ENCODE measurements at regions not wholly inside any gene's neighbourhood (a gene's known extent, or its start where the extent isn't known, plus 50 kb on each side); places are given as distances from the start of the nearest gene placed in this dataset.

DNA sequence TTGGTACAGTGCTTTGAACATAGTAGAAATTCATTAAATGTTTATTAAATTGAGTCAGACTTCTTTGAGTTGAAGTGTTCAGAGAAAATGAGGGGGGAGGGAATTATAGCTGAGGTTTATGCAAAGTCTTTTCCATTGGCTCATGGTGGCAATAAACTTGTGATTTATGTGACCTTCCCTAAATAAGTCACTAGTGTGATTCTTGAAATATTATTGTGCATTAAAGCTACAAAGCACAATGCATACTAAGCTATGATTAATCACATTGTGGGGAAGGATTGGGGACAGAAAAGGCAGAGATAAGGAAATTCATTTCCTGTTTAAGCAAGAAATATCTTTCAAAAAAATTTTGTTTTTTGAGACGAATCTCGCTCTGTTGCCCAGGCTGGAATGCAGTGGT is 877.5 kb downstream of the TFAP2A start:
- TF ChIP-seq, protein P1, sequence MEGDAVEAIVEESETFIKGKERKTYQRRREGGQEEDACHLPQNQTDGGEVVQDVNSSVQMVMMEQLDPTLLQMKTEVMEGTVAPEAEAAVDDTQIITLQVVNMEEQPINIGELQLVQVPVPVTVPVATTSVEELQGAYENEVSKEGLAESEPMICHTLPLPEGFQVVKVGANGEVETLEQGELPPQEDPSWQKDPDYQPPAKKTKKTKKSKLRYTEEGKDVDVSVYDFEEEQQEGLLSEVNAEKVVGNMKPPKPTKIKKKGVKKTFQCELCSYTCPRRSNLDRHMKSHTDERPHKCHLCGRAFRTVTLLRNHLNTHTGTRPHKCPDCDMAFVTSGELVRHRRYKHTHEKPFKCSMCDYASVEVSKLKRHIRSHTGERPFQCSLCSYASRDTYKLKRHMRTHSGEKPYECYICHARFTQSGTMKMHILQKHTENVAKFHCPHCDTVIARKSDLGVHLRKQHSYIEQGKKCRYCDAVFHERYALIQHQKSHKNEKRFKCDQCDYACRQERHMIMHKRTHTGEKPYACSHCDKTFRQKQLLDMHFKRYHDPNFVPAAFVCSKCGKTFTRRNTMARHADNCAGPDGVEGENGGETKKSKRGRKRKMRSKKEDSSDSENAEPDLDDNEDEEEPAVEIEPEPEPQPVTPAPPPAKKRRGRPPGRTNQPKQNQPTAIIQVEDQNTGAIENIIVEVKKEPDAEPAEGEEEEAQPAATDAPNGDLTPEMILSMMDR (IDR thresholded peaks at IDR 0.05), result no peak

DNA sequence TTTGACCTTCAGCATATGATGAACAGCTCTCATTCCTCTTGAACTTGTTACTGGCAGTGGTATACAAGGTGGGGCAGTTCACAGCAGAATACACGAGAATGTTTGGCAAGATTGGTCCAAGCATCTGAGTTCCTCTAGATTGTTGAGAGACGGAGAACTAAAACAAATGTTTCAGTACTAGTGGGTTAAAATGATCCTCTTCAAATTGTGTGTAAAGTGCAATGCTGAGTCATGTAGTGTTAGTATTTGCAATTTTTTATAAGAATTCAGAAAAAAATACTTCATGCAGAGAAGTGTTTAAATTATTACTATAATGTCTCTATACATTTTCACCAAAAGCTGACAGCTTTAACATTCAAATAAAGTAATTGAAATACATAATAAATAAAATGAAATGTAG is 879.8 kb downstream of the TFAP2A start:
- ATAC-seq (no peak), DNase-seq (no peak)
- Histone ChIP-seq H3K4me1 (no peaks in the 10 kb centered on the region), H3K27me3 (no peaks in the 10 kb centered on the region), H3K27ac (no peak overlapping the region), H3K4me3 (no peak overlapping the region), H3K36me3 (no peaks in the 10 kb centered on the region), H3K9me3 (no peaks in the 10 kb centered on the region)
- intact Hi-C loops (cut with DNase I), result no loop called here
- TF ChIP-seq, protein P1 (IDR thresholded peaks at IDR 0.05), result no peak

More for the DNA sequence above, 877.5 kb downstream of the TFAP2A start:
- DNase-seq (no peak), ATAC-seq (no peak)
- intact Hi-C loops (cut with DNase I), result no loop called here
- Histone ChIP-seq H3K4me1 (no peaks in the 10 kb centered on the region), H3K4me3 (no peak overlapping the region), H3K27me3 (peaks cover 1% of the 10 kb centered on the region), H3K9me3 (no peaks in the 10 kb centered on the region), H3K27ac (no peak overlapping the region), H3K36me3 (no peaks in the 10 kb centered on the region)

- no peak for DNase-seq
- Histone ChIP-seq H3K4me3 (no peak overlapping the region), H3K36me3 (no peaks in the 10 kb centered on the region), H3K9me3 (no peaks in the 10 kb centered on the region), H3K4me1 (no peaks in the 10 kb centered on the region), H3K27me3 (no peaks in the 10 kb centered on the region), H3K27ac (no peak overlapping the region)
- no peak for ATAC-seq
- intact Hi-C loops (cut with DNase I), result no loop called here
- TF ChIP-seq, protein P1 (IDR thresholded peaks at IDR 0.05), result no peak
Measured at GRCh38 chr6:9532621-9533557, 882.0 kb downstream of the TFAP2A start.

DNA sequence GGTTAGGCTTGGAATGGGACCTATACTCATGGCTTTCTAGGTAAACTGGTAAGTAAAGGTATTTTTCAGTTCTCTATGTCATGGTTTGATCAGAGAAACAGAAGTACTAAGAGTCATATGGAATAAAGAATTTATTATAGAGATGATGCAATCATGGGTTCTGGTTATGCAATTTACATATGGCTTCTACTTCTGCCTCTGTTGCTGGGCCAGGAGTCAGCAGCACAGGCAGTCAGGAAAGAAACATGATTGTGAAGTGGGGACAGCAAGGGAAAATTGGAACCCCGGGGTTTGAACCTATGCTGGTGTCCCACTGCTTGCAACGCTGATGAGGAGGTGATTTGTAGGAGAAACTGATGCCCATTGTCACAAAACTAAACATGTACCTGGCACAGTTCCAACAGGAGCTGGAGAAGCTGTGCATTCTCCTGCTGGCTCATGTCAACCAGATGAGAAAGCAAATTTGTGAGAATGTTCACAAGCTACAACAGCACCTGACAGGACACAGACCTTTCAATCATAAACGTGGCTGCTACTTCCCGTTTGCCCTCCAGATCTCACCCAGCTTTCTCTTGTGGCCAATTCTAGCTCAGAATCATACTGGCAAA is 887.1 kb downstream of the TFAP2A start:
- DNase-seq (no peak), ATAC-seq (no peak)
- no peak overlapping the region for H3K4me3 ChIP-seq
- no peaks in the 10 kb centered on the region for H3K4me1 ChIP-seq
- H3K9me3 ChIP-seq, result no peaks in the 10 kb centered on the region
- H3K36me3 ChIP-seq, result no peaks in the 10 kb centered on the region
- TF ChIP-seq, protein P1 (IDR thresholded peaks at IDR 0.05), result no peak
- no peak overlapping the region for H3K27ac ChIP-seq
- intact Hi-C loops (cut with DNase I), result no loop called here
- H3K27me3 ChIP-seq, result no peaks in the 10 kb centered on the region

DNA sequence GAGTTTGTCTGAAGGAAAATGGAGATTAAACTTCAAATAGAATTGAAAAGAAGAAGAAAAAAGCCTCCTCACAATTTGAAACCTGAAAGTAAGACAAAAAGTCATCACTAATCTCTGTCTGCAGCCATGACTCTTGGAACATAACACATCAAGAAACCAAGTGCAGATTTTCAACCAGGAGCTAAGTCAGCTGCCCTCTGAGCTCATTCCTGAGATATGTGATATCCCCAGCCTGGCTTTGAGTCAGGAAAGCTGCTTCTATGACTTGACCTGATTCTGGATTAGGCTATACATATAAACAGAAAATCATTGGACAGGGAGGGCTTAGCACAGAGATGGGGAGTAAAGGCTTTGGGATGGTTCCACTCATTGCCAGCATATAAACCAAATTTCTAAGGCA is 891.4 kb downstream of the TFAP2A start:
- DNase-seq, result no peak
- TF ChIP-seq, protein P1 (IDR thresholded peaks at IDR 0.05), result no peak

More for the DNA sequence above, 891.4 kb downstream of the TFAP2A start:
- Histone ChIP-seq H3K27me3 (no peaks in the 10 kb centered on the region), H3K27ac (no peak overlapping the region), H3K4me3 (no peak overlapping the region), H3K4me1 (no peaks in the 10 kb centered on the region), H3K36me3 (no peaks in the 10 kb centered on the region), H3K9me3 (no peaks in the 10 kb centered on the region)
- ATAC-seq, result no peak
- intact Hi-C loops (cut with DNase I), result no loop called here

Data from upper lobe of right lung (tissue), 1 donor.